NCI-H128 (cell line): ENCODE measurements at regions not wholly inside any gene's neighbourhood (a gene's known extent, or its start where the extent isn't known, plus 50 kb on each side); places are given as distances from the start of the nearest gene placed in this dataset.

Experiments used
- DNase-seq: peaks from one replicate; lab custom pipeline; 2025; ENCODE audit not compliant: unreplicated experiment; lab: John Stamatoyannopoulos, UW

DNA sequence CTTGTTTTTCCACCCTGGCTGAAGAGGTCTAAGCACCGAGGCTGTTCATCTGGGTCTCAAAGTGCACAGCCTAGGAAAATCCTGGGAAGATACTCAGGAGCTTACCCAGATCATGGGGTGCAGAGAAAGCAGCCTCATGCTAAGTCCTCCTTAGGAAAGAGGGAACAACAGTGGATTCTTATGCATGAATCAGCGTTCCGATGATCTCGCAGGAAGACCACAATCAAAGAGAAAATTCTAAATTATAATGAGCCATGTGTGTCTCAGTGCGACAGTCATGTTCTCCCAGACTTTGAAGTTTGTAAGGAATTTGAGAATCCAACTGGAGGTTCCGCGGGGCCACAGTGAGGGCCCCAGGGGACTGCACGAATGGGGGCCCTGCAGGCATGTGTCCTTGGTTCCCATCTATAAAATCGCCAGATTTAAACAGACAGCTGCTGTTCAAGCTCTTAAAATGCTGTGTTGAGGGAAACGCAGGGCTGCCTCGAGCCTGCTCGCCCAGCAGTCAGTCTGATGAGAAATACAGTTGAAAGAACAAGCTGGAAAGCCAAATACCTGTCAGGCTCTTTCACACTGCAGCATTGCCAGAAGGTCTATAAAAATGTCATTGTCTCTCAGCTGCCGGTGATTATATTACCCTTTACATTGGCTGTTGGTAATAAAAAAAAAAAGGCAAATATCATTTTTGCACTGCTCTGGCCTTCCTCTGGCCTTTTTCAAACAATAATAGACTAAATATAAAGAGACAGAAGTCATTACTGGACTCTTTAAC is 152.1 kb downstream of the PMP22 start:
- no peak for DNase-seq

DNA sequence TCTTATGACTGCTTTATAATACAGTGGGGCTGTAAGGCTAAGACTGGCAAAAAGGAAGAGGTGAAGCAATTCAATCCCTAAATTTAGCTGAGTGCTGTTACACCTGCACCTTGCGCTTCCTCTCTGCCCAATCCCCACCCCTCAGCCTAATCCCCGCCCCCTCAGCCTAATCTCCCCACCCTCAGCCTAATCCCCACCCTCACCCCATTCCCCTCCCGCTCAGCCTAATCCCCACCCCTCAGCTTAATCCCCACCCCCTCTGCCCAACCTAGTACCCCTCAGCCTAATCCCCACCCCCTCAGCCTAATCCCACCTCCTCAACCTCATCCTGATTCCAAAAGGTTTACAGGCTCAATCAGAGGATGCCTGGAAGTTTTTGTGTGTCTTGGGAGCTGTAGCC is 155.5 kb downstream of the PMP22 start:
- no peak for DNase-seq

DNA sequence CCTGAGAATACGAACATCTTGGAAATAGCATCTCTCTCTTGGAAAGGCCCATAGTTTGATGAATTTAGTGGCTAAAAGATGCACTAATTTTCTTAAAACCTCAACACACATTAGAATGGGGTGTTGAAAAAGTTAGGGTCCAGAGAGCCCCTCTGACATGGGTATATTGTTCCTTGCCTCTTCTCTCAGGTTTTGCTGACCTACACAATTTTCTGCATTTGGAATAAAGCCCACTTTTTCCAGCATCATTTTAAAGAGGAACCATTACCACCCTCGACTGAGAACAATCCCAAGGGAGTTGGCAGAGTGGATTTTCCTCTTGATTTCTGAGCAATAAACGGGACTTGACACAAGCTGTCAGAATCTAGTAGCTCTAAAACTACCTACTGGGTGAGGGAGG is 156.1 kb downstream of the PMP22 start:
- no peak for DNase-seq

DNA sequence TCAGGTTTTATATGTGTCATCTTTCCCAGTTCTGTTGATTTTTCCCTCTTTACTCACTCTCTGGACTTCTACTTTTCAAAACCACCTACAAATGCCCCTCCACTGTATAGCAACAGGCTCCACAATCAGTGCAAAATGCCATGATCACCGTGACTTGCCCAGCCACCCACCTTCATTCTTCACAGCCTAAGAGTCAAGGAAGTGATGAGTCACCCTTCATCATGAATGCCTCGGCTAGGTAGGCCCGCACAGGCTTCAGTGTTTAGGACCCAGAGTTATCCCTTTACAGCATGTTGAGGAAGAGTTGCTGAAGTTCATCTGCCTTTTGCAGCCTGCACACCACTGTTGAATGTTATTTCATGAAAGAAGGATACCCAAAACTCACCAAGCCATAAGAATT is 158.6 kb downstream of the PMP22 start:
- no peak for DNase-seq

DNA sequence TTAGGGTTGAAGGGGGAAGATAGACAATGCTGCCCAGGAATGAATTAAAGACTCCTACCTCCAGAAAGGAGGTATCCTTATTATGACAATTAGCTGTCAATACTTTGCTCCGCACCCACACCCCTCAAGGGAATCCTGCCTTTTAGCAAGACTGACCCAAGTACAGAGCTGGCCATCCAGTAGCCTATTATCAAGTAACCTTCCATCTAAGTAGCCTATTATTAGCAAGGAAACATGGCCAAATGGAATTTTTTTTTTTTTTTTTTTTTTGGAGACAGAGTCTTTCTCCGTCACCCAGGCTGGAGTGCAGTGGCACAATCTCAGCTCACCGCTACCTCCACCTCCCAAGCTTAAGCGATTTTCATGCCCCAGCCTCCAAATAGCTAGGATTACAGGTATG is 161.3 kb downstream of the PMP22 start:
- no peak for DNase-seq

DNA sequence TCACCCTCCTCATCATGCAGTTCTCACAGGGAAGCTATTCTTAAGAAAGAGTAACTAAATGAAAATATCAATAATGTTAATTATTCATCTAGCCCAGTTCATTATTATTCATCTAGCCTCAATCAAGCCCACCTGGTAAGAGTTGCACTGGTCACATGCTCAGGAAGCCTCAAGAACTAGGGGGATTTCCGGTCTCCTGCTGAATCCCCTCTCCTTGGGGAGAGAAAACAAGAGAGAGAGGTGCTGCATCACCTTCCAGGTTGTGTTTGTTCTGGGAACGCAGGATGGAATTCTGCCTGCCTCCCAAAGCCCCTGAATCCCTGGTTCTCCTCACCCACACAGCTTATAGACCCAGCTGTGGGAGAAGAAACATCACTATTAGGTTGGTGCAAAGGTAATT is 164.0 kb downstream of the PMP22 start:
- DNase-seq = no peak

DNA sequence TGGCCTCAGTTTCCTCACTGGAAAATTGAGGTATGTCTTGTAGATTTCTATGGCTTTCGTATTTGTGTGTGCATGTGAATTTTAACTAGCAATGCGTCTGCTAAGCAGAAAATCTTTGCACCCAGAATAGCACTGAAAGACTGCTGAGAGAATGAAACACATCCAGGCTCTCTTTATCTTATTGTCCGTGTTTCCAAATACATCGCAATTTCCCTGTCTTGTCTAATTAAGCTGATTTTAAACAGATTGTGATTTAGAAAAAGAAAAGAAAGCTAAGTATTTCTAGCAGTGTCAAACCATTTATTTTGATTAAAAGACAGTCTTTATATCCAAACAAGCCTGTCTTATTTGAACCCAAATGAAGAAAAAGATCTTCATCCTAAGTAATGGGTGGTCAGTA is 168.6 kb downstream of the PMP22 start:
- no peak for DNase-seq

DNA sequence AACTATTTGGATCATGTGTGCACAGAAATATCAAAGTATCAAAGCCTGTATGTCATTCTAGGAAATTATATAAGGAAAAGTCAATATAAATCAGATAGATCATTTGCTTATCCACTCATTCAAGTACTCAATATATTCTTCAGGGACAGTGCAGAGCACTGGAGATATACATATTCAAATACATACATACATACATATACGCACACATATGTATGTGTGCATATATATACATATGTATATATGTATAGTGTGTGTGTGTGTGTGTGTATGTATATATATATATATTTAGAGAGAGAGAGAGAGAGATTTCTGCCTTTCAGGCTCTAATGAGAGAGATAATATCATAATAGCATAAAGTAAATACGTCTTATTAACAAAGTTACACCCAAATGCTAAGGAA is 169.2 kb downstream of the PMP22 start:
- no peak for DNase-seq

DNA sequence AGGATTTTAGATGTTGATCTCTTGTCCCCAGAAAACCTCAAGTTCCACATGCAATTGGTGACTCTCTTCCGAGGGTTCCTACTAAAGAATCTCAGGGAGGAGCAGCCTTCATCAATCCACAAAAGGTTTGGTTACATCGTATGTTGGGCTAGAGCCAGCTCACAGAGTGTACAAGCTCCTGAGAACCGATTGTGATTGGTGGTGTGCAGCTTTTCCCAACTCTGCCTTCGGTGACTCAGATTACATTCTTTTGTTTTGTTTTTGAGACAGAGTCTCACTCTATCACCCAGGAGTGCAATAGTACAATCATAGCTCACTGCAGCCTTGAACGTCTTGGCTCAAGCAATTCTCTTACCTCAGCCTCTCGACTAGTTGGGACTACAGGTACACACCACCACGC is 172.4 kb downstream of the PMP22 start:
- DNase-seq = no peak

DNA sequence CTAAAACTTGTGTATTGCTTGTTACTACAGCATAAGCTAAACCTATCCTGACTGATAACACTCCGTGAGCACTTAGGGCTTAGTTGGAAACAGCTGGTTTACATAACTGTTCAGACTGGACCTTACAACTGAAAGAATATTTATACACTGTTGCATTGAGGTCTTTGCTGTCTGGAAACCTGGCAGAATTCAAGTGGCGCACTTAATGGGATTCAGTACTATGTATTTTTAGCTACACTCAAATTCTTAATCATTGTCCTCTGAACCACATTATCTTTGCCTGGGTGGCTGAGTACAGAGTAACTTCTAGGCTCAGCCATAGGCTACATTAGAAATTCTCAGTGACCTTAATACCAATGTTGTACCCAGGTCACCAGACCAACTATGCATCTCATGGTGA is 172.9 kb downstream of the PMP22 start:
- no peak for DNase-seq

DNA sequence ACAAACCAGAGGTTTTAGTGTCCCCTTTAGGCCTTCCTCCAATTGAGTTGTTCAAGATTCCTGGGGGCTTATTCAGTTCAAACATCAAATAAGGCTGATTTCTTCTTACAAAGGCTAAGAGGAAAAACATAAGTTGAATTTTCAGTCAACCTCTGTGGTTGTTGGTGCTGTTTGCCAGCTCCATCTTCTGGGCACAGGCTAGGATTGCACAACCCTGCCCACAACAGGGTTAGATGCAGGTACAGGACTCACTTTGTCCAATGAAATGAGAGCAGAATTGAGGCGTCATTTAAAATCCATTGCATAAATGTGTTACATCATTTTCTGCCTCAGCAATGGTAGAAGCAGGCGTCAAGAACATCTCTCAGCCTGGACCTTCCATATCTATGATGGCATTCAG is 173.3 kb downstream of the PMP22 start:
- no peak for DNase-seq

DNA sequence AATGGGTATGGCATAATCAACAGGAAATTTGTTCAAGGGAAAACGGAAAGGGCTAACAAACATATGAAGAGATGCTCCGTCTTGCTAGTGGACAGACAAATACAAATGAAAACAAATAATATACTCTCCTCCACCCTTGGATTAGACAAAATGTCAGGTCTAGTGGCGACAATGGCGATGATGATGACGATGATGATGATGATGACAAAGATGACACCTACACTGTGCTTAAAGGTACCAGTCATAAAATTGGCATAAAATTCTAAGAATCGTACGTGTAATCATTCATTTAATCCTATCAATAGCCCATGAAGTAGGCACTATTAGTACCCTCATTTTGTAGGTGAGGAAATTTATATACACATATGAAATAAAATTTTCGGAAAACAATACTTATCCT is 174.6 kb downstream of the PMP22 start:
- no peak for DNase-seq

DNA sequence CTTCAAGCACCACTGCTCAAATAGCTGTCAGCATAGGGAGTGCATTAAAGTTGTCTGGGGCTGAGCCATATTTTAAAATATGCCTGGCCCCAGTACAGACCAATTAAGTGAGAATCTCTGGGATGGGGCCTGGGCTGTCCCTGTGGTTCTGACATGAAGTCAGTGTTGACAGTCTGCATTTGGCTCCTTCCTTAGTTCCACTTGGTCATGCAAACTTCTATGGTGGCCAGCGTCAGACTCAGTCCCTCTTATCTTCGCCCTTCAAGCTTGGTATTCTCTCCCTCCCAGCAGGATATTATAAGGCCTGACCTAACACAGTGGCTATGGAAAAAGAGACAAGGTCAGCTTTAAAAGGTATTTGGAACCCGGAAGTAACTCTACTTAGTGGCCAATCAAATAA is 177.2 kb downstream of the PMP22 start:
- no peak for DNase-seq

DNA sequence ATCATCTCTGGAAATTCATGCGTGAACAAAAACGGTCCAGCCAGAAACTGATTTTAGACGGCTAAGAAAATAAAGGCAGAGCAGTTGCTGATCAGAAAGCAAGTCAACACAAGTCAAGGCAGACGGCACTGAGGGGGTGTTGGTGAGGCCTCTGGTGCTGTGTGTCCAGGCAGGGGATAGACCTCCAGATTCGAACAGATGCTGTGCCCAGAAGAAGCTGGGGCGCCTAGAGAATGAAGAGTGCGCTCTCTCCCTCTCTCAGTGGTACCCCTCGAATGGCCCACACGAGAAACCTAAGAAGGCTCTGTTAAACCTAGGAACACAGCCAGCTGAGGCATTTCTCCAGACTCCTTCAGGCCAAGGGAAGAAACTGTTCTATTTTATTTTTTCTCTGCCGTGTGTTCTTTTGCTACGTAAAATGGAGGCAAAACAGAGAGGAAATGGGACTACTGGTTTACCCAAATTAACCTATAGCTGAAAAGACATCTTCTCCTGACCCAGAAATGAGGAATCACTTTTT is 178.3 kb downstream of the PMP22 start:
- no peak for DNase-seq

DNA sequence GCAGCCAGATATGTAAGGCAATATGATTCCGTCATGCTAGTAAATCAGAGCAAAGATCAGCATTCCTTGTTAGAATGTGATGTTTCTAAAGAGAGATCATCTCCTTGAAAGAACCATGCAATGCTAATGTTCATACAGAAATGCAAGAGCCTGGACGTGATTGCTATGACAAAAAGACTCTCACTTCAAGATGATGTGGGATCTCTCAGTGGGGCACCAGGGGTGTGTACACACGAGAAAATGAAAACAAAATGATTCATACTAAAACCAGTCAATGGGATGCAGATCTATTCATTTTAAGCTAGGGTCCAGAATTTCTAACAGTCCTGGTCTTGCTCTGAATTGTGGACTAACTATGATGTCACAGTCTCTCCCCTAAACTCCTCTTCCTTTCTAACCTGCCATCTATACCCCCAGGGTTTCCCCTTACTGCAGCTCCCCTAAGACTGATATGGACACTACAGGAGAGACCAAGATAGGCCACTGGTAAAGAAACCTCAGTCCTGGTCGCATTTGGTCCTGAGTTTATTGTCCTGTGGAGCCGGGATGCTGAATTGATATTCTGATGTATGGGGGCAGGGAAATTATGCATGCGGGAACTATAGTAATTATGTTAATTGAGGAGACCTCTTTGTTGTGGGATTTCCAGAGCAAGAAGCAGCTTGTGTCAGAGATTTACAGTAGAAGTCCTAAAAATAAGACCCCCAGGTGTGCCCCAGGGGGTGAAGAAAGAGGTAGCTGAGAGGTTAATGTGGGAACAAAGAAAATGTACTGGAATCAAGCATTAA is 179.0 kb downstream of the PMP22 start:
- DNase-seq = no peak

DNA sequence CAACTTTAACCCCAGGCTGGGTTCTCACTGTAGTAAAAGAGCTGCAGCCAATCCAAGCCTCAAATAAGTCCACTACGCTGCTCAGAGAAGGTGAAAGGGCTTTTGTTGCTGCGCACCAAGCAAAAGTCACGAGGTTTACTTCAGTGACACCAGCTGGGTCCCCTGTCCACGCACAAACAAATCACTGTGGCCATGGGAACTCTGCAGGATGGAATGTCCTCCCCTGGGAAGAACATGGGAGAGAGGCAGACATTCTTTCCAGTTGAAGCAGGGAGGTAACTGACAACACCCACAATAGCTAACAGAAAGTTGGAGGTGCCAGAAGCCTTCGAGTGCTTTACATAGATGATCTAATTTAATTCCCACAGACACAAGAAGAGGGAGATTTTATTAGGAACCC is 181.9 kb downstream of the PMP22 start:
- DNase-seq = no peak

DNA sequence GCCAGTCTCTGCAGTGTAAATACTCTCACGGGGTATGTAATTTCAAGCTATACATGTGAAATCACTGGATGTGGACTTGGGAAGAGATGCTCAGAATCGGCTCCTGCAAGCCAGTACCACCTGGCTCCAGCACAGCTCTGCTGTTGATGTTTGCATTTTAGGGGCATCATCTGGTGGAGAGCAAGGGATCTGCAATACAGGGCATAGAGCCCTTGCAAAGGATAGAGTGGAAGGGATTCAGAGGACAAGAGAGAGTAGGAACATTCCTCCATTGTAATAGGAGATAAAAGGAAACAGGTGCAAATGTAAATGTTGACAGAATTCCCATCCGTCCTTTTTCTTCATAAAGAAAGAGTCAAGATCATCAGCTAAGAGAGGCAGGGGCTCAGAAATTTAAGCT is 184.1 kb downstream of the PMP22 start:
- no peak for DNase-seq

DNA sequence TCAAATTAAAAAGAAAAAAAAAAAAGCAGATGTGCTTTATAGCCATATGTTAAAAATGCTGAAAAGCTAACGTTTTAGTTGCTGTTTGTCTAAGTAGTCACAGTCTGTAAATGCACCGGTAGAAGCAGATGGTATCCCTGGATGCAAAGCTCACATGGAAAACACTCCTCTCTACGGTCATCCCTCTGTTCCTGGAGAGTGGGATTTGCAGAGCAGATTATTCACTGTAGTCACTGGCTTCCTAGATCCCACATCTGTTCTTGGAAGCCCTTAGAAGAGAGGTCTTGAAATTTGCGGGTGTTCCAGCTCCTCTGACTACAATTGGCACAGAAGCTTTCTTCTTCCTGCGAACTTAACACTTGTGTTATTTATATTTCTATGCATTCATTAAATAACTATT is 186.6 kb downstream of the PMP22 start:
- no peak for DNase-seq

DNA sequence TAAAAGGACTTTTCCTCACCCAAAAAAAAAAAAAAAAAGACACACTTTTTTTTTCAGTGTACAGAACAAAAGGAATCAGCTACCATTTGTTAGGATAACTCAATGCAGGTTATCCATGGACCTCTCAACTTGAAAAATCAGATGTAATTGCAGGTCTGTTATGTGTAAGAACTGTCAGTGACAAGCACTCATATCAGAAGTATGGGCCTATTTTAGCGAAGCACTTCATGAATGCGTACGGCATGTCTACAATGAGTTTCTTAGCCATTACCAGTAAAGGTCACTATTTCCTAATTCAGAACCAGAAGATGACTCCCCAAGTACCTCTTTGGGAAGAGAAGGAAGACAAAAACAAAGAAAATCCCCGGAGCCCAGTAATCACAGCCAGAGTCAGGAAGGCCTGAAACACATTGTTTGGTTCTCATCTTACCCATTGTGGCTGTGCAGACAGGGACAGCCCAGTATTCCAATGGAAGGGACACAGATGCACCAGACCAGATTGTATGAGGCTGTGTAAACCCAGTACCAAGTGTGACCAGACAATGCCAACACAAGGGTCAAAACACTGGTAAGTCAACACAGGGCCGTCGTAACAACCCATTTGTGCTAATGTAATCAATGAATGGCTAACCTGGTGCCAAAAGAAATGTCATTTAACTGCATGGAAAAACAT is 188.0 kb downstream of the PMP22 start:
- DNase-seq = no peak

DNA sequence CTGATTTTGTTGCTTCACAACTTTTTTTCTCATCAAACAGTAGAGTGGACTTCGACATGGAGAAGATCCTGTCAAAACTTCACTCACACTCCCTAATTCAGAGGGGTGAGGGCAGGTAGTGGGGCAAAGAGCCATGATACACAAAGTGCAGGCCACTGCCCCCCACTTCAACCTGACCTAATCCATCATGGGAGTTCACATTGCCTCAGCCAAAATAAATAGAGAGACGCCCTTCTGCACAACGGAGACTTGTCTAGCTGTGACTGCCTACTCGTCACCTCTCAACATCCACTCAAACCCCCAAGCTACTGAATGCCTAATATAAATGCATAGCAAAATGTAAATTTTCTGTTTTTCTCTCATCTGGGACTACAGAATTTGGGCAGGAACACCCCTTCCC is 213.2 kb downstream of the PMP22 start:
- DNase-seq = no peak

DNA sequence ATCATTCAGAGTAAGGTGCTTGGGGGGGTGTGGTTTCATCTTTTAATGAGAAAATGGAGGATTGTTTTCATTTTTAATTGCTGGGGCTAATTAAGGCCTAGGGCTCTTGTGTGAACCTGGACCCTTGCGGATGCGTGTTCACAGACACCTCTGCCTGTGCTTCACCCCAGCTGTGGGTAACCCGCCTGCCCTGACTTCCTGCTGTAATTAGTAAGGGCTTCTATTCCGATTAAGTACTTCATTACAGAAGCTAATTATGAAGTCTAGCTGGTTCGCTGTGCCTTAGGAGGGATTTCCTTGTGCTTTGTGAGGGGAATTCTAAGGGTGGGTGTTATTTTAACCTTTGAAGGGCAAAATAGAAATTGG is 215.3 kb downstream of the PMP22 start:
- DNase-seq = no peak
